ENCODE measurements at regions not wholly inside any gene's neighbourhood (a gene's known extent, or its start where the extent isn't known, plus 50 kb on each side); places are given as distances from the start of the nearest gene placed in this dataset.

GRCh38 chr17:10956821-10957220 is 118.9 kb upstream of the PIRT start:
- DNase-seq = no peak

DNA sequence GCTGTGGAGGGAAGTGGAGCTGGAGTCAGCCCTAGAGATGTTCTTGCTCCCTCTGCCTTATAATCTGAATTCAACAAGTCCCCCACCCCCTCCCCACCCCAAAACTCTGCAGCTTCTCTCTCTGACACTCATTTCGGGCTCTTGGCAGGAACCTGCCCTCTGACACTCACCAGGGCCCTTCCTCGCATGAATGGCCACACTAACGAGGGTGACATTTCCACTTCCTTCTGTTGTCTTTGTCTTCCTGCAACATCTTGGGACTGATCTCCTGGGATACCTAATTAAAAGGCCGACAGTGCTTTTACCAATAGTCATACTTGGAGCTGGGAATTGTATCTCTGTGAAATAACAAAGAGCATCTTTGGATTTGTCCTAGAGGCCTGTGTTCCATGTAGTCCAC is 106.9 kb upstream of the PIRT start:
- no peak for DNase-seq

- DNase-seq = no peak
Observed at GRCh38 chr17:10936931-10937330, 99.0 kb upstream of the PIRT start.

DNA sequence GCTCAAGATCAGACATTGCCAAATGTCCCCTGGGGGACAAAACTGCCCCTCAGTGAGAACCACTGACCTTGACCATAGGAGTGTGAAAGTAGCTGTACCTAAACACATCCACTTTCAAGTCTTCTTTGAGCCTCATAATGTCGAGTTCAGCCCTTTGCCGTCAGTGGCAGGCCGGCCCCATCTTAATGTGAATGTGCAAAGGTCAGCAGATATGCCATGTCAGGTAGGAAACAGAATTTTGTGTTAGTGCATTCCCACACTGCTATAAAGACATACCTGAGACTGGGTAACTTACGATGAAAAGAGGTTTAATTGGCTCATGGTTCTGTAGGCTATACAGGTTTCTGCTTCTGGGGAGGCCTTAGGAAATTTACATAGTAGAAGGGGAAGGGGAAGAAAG is 95.1 kb upstream of the PIRT start:
- DNase-seq = no peak

DNA sequence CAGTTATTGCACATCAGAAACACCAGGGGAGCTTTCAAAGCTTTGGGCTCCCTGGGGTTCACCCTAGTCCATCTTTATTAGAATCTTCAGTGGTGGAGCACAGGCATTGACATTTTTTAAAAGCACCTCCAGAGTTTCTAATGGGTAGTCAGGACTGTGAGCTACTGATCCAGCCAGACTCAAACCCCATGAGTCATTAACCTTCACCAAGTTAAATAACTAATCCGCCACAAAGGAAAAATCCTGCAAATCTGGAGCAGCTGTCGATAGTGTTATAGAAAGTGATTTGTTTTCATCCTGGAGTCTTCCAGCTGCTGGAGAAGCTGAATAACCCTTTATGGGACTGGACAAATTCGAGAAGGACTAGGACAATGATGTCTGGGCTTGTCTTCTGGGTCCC is 93.2 kb upstream of the PIRT start:
- no peak for DNase-seq

GRCh38 chr17:10927712-10928111 is 89.8 kb upstream of the PIRT start:
- DNase-seq = no peak

- no peak for DNase-seq
Observed at GRCh38 chr17:10920558-10921108, 82.7 kb upstream of the PIRT start.

DNA sequence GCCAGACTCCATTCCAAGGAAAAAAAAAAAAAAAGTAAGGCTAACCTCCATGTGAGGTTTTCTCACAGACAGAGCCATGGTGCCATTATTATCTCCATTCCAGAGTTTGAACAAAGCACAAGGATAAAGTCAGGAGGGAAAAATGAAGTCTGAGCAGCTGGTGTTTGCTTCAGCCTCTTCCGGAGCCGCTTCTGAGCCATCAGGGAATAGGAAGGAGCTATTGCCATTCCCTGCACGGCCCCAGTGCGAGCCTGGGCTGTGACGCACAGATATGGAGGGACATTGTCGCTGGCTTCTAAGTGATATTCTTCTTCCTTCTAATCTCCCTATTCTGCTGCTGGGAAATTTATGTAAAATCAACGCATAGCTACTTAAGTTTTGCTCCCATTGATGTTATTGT is 69.5 kb upstream of the PIRT start:
- no peak for DNase-seq

DNA sequence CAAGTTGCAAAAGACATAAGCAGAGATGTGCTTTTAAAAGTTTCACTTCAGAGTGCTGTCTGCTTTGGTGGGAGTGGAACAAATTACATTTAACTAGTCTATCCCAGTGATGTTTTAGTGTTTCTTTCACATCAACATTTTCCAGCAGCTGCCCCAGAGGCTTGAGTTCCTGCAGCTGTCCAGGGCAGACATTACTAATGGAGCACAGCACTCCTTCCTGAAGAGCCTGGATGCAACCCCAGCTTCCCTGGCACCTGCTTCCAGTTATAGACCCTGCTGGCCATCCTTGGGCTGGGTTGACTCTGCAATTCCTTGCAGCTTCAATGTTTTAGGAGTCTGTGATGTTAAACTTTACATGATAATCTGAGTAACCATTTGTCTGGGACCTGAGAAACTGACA is 61.4 kb upstream of the PIRT start:
- DNase-seq = no peak

DNA sequence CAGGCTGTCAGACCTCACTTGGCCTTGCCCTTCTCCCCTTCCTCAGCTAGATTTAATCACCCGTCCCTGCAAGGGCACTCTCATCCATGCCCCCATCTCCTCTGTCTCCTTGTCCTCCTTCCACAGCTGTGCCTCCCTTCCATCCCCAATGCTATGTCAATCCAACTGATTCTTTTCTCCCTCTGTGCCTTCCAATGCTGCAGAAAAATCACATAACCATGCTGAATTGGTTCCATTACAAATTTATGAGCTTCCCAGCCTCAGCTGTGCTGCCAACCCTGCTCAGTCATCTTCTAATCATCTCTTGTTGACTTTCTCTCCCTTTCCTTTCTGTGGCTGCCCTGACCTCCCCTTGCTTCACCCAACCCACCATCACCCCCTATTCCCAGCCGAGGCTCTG is 56.3 kb upstream of the PIRT start:
- DNase-seq = no peak

GRCh38 chr17:10888858-10889257 is 51.0 kb upstream of the PIRT start:
- no peak for DNase-seq
